Peyer's patch (tissue), 4 donors: ENCODE measurements at regions not wholly inside any gene's neighbourhood (a gene's known extent, or its start where the extent isn't known, plus 50 kb on each side); places are given as distances from the start of the nearest gene placed in this dataset.

Source experiments
- DNase-seq, 3 donors: peaks; one replicate each; pipeline ENCODE4 v3.0.0-alpha.2; 2017 to 2019
- H3K27ac ChIP-seq, 4 donors: fragments of 200-600 bp; sonication (generic); one replicate each; pipeline ENCODE4 v1.5.1; 2016 to 2019
- H3K27me3 ChIP-seq, 2 donors: fragments of 200-600 bp; sonication (generic); one replicate each; pipeline ENCODE4 v1.5.1; 2019
- H3K36me3 ChIP-seq, 3 donors: fragments of 200-600 bp; sonication (generic); one replicate each; pipeline ENCODE4 v1.5.1; 2016 to 2019
- H3K4me1 ChIP-seq, 4 donors: fragments of 200-600 bp; sonication (generic); one replicate each; pipeline ENCODE4 v1.5.1; 2016 to 2019
- H3K4me3 ChIP-seq, 4 donors: fragments of 200-600 bp; sonication (generic); 1 replicate in 3 of 4; 2 replicates in 1 of 4; pipeline ENCODE4 v1.5.1; 2016 to 2019; ENCODE audit warnings: mild to moderate bottlenecking in 1 of 4
- H3K9me3 ChIP-seq, 4 donors: fragments of 200-600 bp; sonication (generic); one replicate each; pipeline ENCODE4 v1.5.1; 2016 to 2019; ENCODE audit warnings: mild to moderate bottlenecking in 1 of 4
- CTCF ChIP-seq, 6 experiments: fragments of 450-650 bp in 4 of 6; fragments of 200-600 bp in 2 of 6; sonication (generic) in 1 of 6; IDR thresholded peaks; one replicate each; pipeline ENCODE4 v1.5.1; 2017 to 2019; ENCODE audit warnings: antibody characterized with exemption in 6 of 6, mild to moderate bottlenecking in 3 of 6, moderate library complexity in 1 of 6
- POLR2A ChIP-seq, 2 donors: fragments of 450-650 bp; IDR thresholded peaks; one replicate each; pipeline ENCODE4 v1.5.1; 2017; ENCODE audit warnings: antibody characterized with exemption in 2 of 2, mild to moderate bottlenecking in 2 of 2, moderate library complexity in 2 of 2

DNA sequence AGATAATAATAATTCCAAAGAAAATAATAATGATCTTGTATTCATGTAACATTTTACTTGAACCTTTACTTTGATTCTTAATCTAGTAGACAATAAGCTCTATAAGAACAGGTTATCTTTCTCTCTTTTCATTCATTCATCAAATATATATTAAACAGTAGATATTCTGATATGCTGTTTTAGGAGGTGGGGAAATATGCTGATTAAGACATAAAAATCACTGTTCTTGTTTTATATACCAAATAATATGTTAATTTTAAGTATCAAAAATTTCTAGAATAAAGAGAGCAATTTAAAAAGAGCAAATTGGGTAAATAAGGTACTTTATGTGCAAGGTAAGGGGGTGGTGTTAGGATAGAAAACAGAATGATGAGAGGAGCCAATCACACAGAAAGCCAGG, 401.9 kb downstream of the PDHA2 start:
- TF ChIP-seq POLR2A (IDR thresholded peaks at IDR 0.05) (no peak), CTCF (IDR thresholded peaks at IDR 0.05) (no peak)
- H3K4me1 ChIP-seq: no peaks in the 10 kb centered on the region
- no peaks in the 10 kb centered on the region for H3K36me3 ChIP-seq
- no peak overlapping the region for H3K27ac ChIP-seq
- H3K9me3 ChIP-seq: no peaks in the 10 kb centered on the region
- H3K27me3 ChIP-seq: no peaks in the 10 kb centered on the region
- H3K4me3 ChIP-seq: no peak overlapping the region
- DNase-seq: no peak

GRCh38 chr4:96247096-96247495, 407.2 kb downstream of the PDHA2 start:
- no peak for TF ChIP-seq POLR2A (IDR thresholded peaks at IDR 0.05)
- TF ChIP-seq CTCF (IDR thresholded peaks at IDR 0.05): no peak
- H3K4me1 ChIP-seq: no peaks in the 10 kb centered on the region
- no peaks in the 10 kb centered on the region for H3K9me3 ChIP-seq
- no peak overlapping the region for H3K4me3 ChIP-seq
- no peak overlapping the region for H3K27ac ChIP-seq
- H3K27me3 ChIP-seq: no peaks in the 10 kb centered on the region
- H3K36me3 ChIP-seq: no peaks in the 10 kb centered on the region
- no peak for DNase-seq

- Histone ChIP-seq H3K27me3 (no peaks in the 10 kb centered on the region), H3K27ac (no peak overlapping the region), H3K4me1 (no peaks in the 10 kb centered on the region), H3K36me3 (no peaks in the 10 kb centered on the region), H3K9me3 (no peaks in the 10 kb centered on the region), H3K4me3 (no peak overlapping the region)
- no peak for DNase-seq
- TF ChIP-seq POLR2A (IDR thresholded peaks at IDR 0.05) (no peak), CTCF (IDR thresholded peaks at IDR 0.05) (no peak)
Measured at GRCh38 chr4:96248225-96248624, 408.3 kb downstream of the PDHA2 start.

GRCh38 chr4:96260064-96260682, 420.3 kb downstream of the PDHA2 start:
- no peaks in the 10 kb centered on the region for H3K36me3 ChIP-seq
- no peaks in the 10 kb centered on the region for H3K4me1 ChIP-seq
- H3K4me3 ChIP-seq: no peak overlapping the region
- no peak overlapping the region for H3K27ac ChIP-seq
- TF ChIP-seq CTCF (IDR thresholded peaks at IDR 0.05): no peak
- no peak for TF ChIP-seq POLR2A (IDR thresholded peaks at IDR 0.05)
- H3K27me3 ChIP-seq: no peaks in the 10 kb centered on the region
- H3K9me3 ChIP-seq: no peaks in the 10 kb centered on the region
- DNase-seq: no peak

DNA sequence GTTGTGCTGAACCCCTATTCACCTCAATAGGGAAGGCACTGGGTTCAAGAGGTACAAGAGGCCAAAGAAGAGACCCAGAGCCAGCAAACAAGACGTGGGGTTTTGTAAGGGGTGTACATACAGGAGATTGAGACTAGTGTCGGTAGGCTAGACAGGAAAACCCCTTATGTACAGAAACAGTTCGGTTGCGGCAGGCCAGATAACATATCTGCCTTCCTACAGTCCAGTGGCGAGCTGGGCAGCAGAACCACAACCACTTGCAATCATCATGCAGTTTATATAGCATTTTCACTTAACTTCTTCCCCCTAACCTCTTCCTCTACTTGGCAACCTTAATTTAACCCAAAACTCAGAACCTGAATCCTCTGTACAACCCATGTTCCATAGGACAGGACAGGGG, 422.2 kb downstream of the PDHA2 start:
- DNase-seq: no peak
- Histone ChIP-seq H3K27me3 (no peaks in the 10 kb centered on the region), H3K4me3 (no peak overlapping the region), H3K36me3 (no peaks in the 10 kb centered on the region), H3K9me3 (no peaks in the 10 kb centered on the region), H3K27ac (no peak overlapping the region), H3K4me1 (no peaks in the 10 kb centered on the region)
- TF ChIP-seq CTCF (IDR thresholded peaks at IDR 0.05) (no peak), POLR2A (IDR thresholded peaks at IDR 0.05) (no peak)

DNA sequence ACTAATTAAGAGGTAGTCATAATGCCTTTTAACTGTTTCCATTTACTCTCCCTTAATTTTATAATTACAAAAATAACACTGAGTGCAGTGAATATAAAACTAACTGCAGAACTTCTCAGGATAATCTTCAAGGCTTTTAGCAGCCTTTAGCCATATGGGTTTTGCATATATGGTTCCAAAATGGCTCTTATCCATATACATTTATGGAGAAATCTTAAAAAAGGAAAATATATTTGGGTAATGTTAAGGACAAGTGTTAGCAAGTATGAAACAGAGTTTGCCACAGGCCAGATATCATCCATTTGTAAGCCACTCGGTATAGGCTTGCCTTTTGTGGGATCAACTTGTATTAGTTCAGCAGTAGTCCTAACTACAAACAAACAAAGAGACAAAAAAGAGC, 423.4 kb downstream of the PDHA2 start:
- Histone ChIP-seq H3K27ac (no peak overlapping the region), H3K27me3 (no peaks in the 10 kb centered on the region), H3K4me1 (no peaks in the 10 kb centered on the region), H3K36me3 (no peaks in the 10 kb centered on the region), H3K4me3 (no peak overlapping the region), H3K9me3 (no peaks in the 10 kb centered on the region)
- TF ChIP-seq CTCF (IDR thresholded peaks at IDR 0.05) (no peak), POLR2A (IDR thresholded peaks at IDR 0.05) (no peak)
- DNase-seq: no peak
